ENCODE measurements at regions not wholly inside any gene's neighbourhood (a gene's known extent, or its start where the extent isn't known, plus 50 kb on each side); places are given as distances from the start of the nearest gene placed in this dataset.

DNA sequence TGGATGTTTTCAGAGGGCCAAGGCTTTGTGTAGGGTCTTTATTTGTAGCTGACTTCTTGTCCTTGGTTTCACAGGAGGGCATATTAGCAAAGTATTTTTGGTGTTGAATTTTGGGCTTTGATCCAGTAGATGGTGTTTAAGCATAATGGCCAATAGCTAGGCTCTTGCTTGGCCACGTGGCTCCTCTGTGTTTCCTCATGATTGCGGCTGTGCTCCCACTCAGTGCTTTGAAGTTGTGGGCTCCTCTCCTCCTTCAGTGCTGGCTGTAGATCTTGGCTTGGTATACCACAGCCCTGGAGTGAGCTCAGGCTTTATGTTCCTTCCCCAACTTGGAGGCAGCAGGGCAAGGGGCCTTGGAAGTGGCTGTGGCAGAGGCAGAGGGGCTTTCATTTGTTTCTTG, 107.2 kb upstream of the CENPE start:
- no peak for DNase-seq

DNA sequence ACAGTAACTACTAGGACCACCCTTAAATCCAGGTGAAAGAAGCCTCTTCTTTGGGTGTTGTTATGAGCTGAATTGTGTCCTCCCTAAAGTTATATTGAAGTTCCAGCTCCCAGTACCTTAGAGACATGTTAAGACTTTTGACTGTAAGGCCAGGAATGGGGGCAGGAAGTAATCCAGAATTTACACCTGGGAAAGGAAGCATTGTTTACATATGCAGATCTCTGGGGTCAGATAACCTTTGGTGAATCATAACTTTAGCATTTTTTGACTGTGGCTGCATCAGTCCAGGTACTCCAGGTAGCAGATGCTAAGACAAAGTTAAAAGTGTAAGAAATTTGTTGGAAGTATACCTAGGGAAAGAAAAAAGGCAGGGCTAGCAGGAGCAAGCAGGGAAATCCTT, 104.9 kb upstream of the CENPE start:
- DNase-seq = no peak

GRCh38 chr4:103292959-103293358, 94.8 kb upstream of the CENPE start:
- DNase-seq = no peak

DNA sequence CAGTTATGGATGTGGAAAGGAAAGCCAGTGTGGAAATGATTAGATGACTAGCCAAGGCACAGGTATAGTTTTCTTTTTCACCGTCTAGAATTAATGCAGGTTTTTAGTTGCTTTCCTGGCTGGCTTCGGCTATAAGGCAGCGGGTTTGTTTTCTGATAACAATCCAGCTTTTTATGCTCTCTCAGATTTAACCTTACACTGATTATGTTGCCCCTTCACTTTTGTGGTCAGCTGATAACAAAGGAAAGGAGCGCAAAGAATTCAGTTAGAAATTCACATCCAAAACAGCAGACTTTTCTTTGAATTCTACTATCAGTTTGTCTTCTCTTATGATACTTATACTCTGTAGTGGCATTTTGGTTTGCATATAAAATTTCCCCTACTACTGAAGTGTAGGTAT, 94.2 kb upstream of the CENPE start:
- no peak for DNase-seq

DNA sequence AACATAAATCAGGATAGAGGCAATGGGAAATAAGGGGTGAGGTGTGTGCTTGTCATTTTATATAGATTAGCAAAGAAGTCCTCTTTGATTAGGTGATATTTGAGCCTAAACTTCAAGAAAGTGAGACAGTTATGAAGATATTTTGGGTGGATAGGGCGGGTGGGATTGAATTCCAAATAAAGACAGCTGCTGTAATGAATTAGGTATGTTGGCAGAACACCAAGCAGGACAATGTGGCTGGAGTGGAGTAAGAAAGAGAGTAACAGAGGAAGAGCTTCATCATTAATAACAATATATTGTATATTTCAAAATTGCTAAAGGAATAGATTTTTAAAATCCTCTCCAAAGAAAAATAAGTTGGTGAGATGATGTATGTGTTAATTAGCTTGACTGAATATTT, 91.0 kb upstream of the CENPE start:
- no peak for DNase-seq

DNA sequence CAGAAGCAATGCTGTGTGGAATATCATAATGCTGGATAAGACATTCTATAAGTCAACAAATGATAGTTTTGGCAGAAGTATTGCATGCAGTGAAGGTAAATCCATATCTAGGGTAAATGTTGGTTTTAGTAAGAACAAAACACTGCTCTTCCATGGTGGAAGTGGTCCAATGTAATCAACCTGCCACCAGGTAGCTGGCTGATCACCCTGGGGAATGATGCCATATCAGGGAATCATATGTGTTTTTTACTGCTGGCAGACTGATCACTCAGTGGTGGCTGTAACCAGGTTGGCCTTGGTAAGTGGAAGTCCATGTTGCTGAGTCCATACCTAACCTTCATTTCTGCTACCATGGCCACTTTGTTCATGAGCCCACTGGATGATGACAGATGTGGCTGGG, 74.0 kb upstream of the CENPE start:
- DNase-seq = no peak

DNA sequence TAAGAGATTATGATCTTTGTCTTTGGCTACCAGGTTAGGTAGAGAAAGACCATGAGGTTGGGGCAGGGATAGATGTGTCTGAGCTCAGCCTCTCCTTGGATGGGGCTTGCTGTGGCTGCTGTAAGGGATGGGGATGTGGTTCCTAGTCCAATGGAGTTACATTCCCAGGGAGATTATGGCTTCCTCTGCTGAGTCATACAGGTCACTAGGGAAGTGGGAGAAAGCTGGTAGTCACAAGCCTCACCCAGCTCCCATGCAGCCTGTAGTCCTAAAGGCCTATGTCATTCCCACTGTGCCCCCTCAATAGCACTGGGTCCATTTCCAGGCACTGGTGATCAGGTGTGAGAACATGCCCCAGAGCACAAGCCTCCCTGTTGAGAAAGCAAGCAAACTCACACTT, 70.6 kb upstream of the CENPE start:
- DNase-seq = no peak

DNA sequence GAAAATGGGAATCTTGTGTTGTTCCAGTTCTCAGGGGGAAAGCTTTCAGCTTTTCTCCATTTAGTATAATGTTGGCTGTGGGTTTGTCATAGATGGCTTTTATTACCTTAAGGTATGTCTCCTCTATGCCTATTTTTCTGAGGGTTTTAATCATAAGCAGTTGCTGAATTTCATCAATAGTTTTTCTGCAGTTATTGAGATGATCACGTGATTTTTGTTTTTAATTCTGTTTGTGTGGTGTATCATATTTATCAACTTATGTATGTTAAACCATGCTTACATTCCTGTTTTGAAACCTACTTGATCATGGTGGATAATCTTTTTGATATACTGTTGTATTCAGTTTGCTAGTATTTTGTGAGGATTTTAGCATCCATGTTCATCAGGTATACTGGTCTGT, 66.8 kb upstream of the CENPE start:
- DNase-seq = no peak

DNA sequence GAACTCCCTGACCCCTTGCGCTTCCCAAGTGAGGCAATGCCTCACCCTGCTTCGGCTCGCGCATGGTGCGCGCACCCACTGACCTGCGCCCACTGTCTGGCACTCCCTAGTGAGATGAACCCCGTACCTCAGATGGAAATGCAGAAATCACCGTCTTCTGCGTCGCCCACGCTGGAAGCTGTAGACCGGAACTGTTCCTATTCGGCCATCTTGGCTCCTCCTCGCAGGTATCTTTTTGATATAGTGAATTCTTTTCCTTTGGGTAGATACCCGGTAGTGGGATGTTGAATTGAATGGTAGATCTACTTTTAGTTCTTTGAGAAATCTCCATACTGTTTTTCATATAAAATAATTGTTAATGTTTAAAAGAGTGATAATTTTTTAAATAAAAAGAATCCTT, 57.9 kb upstream of the CENPE start:
- peak; percentile 40 to 63 for DNase-seq
